ENCODE measurements at regions not wholly inside any gene's neighbourhood (a gene's known extent, or its start where the extent isn't known, plus 50 kb on each side); places are given as distances from the start of the nearest gene placed in this dataset.

- Mint-ChIP-seq H3K27ac (peak overlapping the region in 1 of 3 donors; percentile 39), H3K4me3 (no peak overlapping the region), H3K9me3 (peaks cover 0 to 19% (median 5%) of the 10 kb centered on the region in 7 donors), H3K27me3 (no peaks in the 10 kb centered on the region), H3K4me1 (peaks cover 0 to 16% (median 2%) of the 10 kb centered on the region in 4 donors), H3K36me3 (peaks cover 40% of the 10 kb centered on the region)
- Histone ChIP-seq H3K27ac (ENCODE audit: insufficient read depth, low read length, poor library complexity, severe bottlenecking) (no peak overlapping the region), H3K36me3 (ENCODE audit: control insufficient read depth, insufficient read depth, low read length) (peaks cover 5% of the 10 kb centered on the region), H3K4me1 (ENCODE audit: control insufficient read depth, insufficient read depth, low read length, poor library complexity, severe bottlenecking) (no peaks in the 10 kb centered on the region), H3K27me3 (ENCODE audit: control insufficient read depth, insufficient read depth, low read length) (no peaks in the 10 kb centered on the region), H3K4me3 (ENCODE audit: low read depth, low read length) (no peak overlapping the region), H3K9me3 (ENCODE audit: control insufficient read depth in 2 of 2, low read length in 2 of 2) (peaks cover 0 to 8% of the 10 kb centered on the region in 2 experiments)
- ATAC-seq (ENCODE audit: low read depth in 2 of 2): no peak
- no peak for DNase-seq
Observed at GRCh38 chr14:71638523-71639196, 293.6 kb upstream of the RGS6 start.

GRCh38 chr14:71642715-71643114, 289.5 kb upstream of the RGS6 start:
- Histone ChIP-seq H3K4me1 (ENCODE audit: control insufficient read depth, insufficient read depth, low read length, poor library complexity, severe bottlenecking) (no peaks in the 10 kb centered on the region), H3K27me3 (ENCODE audit: control insufficient read depth, insufficient read depth, low read length) (no peaks in the 10 kb centered on the region), H3K27ac (ENCODE audit: insufficient read depth, low read length, poor library complexity, severe bottlenecking) (no peak overlapping the region), H3K36me3 (ENCODE audit: control insufficient read depth, insufficient read depth, low read length) (peaks cover 5% of the 10 kb centered on the region), H3K4me3 (ENCODE audit: low read depth, low read length) (no peak overlapping the region), H3K9me3 (ENCODE audit: control insufficient read depth in 2 of 2, low read length in 2 of 2) (peaks cover 0 to 9% of the 10 kb centered on the region in 2 experiments)
- H3K27me3 Mint-ChIP-seq: no peaks in the 10 kb centered on the region
- no peak for DNase-seq
- H3K4me1 Mint-ChIP-seq: peaks cover 0 to 6% (median 2%) of the 10 kb centered on the region in 4 donors
- no peak overlapping the region for H3K27ac Mint-ChIP-seq
- peaks cover 40% of the 10 kb centered on the region for H3K36me3 Mint-ChIP-seq
- H3K4me3 Mint-ChIP-seq: no peak overlapping the region
- ATAC-seq (ENCODE audit: low read depth in 2 of 2): no peak
- peaks cover 0 to 17% (median 5%) of the 10 kb centered on the region in 7 donors for H3K9me3 Mint-ChIP-seq

- Mint-ChIP-seq H3K9me3 (peaks cover 0 to 17% (median 5%) of the 10 kb centered on the region in 7 donors), H3K4me1 (peaks cover 0 to 6% (median 2%) of the 10 kb centered on the region in 4 donors), H3K36me3 (peaks cover 46% of the 10 kb centered on the region)
Observed at GRCh38 chr14:71645656-71646055, 286.6 kb upstream of the RGS6 start.

GRCh38 chr14:71646518-71646917, 285.7 kb upstream of the RGS6 start:
- H3K9me3 ChIP-seq (ENCODE audit: control insufficient read depth in 2 of 2, low read length in 2 of 2): peaks cover under 1 to 11% of the 10 kb centered on the region in 2 experiments
- H3K4me1 ChIP-seq (ENCODE audit: control insufficient read depth, insufficient read depth, low read length, poor library complexity, severe bottlenecking): no peaks in the 10 kb centered on the region
- H3K36me3 Mint-ChIP-seq: peaks cover 53% of the 10 kb centered on the region
- no peak for ATAC-seq (ENCODE audit: low read depth in 2 of 2)
- H3K4me3 Mint-ChIP-seq: no peak overlapping the region
- no peak overlapping the region for H3K4me3 ChIP-seq (ENCODE audit: low read depth, low read length)
- H3K4me1 Mint-ChIP-seq: peaks cover 0 to 6% (median 2%) of the 10 kb centered on the region in 4 donors
- no peak overlapping the region for H3K27ac ChIP-seq (ENCODE audit: insufficient read depth, low read length, poor library complexity, severe bottlenecking)
- peaks cover 15% of the 10 kb centered on the region for H3K36me3 ChIP-seq (ENCODE audit: control insufficient read depth, insufficient read depth, low read length)
- no peak overlapping the region for H3K27ac Mint-ChIP-seq
- peaks cover 0 to 19% (median 5%) of the 10 kb centered on the region in 7 donors for H3K9me3 Mint-ChIP-seq
- no peaks in the 10 kb centered on the region for H3K27me3 ChIP-seq (ENCODE audit: control insufficient read depth, insufficient read depth, low read length)
- no peaks in the 10 kb centered on the region for H3K27me3 Mint-ChIP-seq
- no peak for DNase-seq

More at GRCh38 chr14:71645656-71646055, 286.6 kb upstream of the RGS6 start:
- Histone ChIP-seq H3K27ac (ENCODE audit: insufficient read depth, low read length, poor library complexity, severe bottlenecking) (no peak overlapping the region), H3K36me3 (ENCODE audit: control insufficient read depth, insufficient read depth, low read length) (peaks cover 8% of the 10 kb centered on the region), H3K4me3 (ENCODE audit: low read depth, low read length) (no peak overlapping the region), H3K27me3 (ENCODE audit: control insufficient read depth, insufficient read depth, low read length) (no peaks in the 10 kb centered on the region), H3K9me3 (ENCODE audit: control insufficient read depth in 2 of 2, low read length in 2 of 2) (peaks cover 0 to 9% of the 10 kb centered on the region in 2 experiments), H3K4me1 (ENCODE audit: control insufficient read depth, insufficient read depth, low read length, poor library complexity, severe bottlenecking) (no peaks in the 10 kb centered on the region)
- no peak for ATAC-seq (ENCODE audit: low read depth in 2 of 2)
- H3K27ac Mint-ChIP-seq: no peak overlapping the region
- H3K27me3 Mint-ChIP-seq: no peaks in the 10 kb centered on the region
- no peak for DNase-seq
- no peak overlapping the region for H3K4me3 Mint-ChIP-seq

GRCh38 chr14:71647086-71647784, 285.0 kb upstream of the RGS6 start:
- Mint-ChIP-seq H3K36me3 (peaks cover 55% of the 10 kb centered on the region), H3K9me3 (peaks cover 0 to 18% (median 3%) of the 10 kb centered on the region in 7 donors), H3K4me1 (peaks cover 0 to 6% (median 2%) of the 10 kb centered on the region in 4 donors), H3K27ac (no peak overlapping the region), H3K27me3 (no peaks in the 10 kb centered on the region), H3K4me3 (no peak overlapping the region)
- H3K27me3 ChIP-seq (ENCODE audit: control insufficient read depth, insufficient read depth, low read length): no peaks in the 10 kb centered on the region
- ATAC-seq (ENCODE audit: low read depth in 2 of 2) (no peak), DNase-seq (no peak)
- peaks cover 7 to 15% of the 10 kb centered on the region in 2 experiments for H3K9me3 ChIP-seq (ENCODE audit: control insufficient read depth in 2 of 2, low read length in 2 of 2)
- no peak overlapping the region for H3K4me3 ChIP-seq (ENCODE audit: low read depth, low read length)
- H3K27ac ChIP-seq (ENCODE audit: insufficient read depth, low read length, poor library complexity, severe bottlenecking): no peak overlapping the region
- H3K4me1 ChIP-seq (ENCODE audit: control insufficient read depth, insufficient read depth, low read length, poor library complexity, severe bottlenecking): no peaks in the 10 kb centered on the region
- H3K36me3 ChIP-seq (ENCODE audit: control insufficient read depth, insufficient read depth, low read length): peaks cover 21% of the 10 kb centered on the region

- Mint-ChIP-seq H3K9me3 (peaks cover 0 to 16% (median 6%) of the 10 kb centered on the region in 7 donors), H3K27me3 (no peaks in the 10 kb centered on the region), H3K4me1 (peaks cover 0 to 6% (median 2%) of the 10 kb centered on the region in 4 donors), H3K4me3 (no peak overlapping the region), H3K27ac (peak overlapping the region in 1 of 3 donors; percentile 7), H3K36me3 (peaks cover 58% of the 10 kb centered on the region)
- Histone ChIP-seq H3K36me3 (ENCODE audit: control insufficient read depth, insufficient read depth, low read length) (peaks cover 23% of the 10 kb centered on the region), H3K4me3 (ENCODE audit: low read depth, low read length) (no peak overlapping the region), H3K27ac (ENCODE audit: insufficient read depth, low read length, poor library complexity, severe bottlenecking) (no peak overlapping the region), H3K4me1 (ENCODE audit: control insufficient read depth, insufficient read depth, low read length, poor library complexity, severe bottlenecking) (no peaks in the 10 kb centered on the region), H3K9me3 (ENCODE audit: control insufficient read depth in 2 of 2, low read length in 2 of 2) (peaks cover 14 to 16% of the 10 kb centered on the region in 2 experiments), H3K27me3 (ENCODE audit: control insufficient read depth, insufficient read depth, low read length) (no peaks in the 10 kb centered on the region)
- DNase-seq (no peak), ATAC-seq (ENCODE audit: low read depth in 2 of 2) (no peak)
Observed at GRCh38 chr14:71648725-71649124, 283.5 kb upstream of the RGS6 start.

- Mint-ChIP-seq H3K4me1 (peaks cover 0 to 7% (median 4%) of the 10 kb centered on the region in 4 donors), H3K4me3 (no peak overlapping the region), H3K36me3 (peaks cover 60% of the 10 kb centered on the region), H3K9me3 (peaks cover 0 to 15% (median 6%) of the 10 kb centered on the region in 7 donors), H3K27ac (no peak overlapping the region), H3K27me3 (no peaks in the 10 kb centered on the region)
- ATAC-seq (ENCODE audit: low read depth in 2 of 2): no peak
- Histone ChIP-seq H3K27ac (ENCODE audit: insufficient read depth, low read length, poor library complexity, severe bottlenecking) (no peak overlapping the region), H3K27me3 (ENCODE audit: control insufficient read depth, insufficient read depth, low read length) (no peaks in the 10 kb centered on the region), H3K4me3 (ENCODE audit: low read depth, low read length) (no peak overlapping the region), H3K4me1 (ENCODE audit: control insufficient read depth, insufficient read depth, low read length, poor library complexity, severe bottlenecking) (no peaks in the 10 kb centered on the region), H3K36me3 (ENCODE audit: control insufficient read depth, insufficient read depth, low read length) (peaks cover 23% of the 10 kb centered on the region), H3K9me3 (ENCODE audit: control insufficient read depth in 2 of 2, low read length in 2 of 2) (peaks cover 13 to 14% of the 10 kb centered on the region in 2 experiments)
- DNase-seq: no peak
Observed at GRCh38 chr14:71650187-71650755, 282.0 kb upstream of the RGS6 start.

Data from CD4-positive, CD25-positive, alpha-beta regulatory T cell (primary cell).